ENCODE measurements at regions not wholly inside any gene's neighbourhood (a gene's known extent, or its start where the extent isn't known, plus 50 kb on each side); places are given as distances from the start of the nearest gene placed in this dataset.

DNA sequence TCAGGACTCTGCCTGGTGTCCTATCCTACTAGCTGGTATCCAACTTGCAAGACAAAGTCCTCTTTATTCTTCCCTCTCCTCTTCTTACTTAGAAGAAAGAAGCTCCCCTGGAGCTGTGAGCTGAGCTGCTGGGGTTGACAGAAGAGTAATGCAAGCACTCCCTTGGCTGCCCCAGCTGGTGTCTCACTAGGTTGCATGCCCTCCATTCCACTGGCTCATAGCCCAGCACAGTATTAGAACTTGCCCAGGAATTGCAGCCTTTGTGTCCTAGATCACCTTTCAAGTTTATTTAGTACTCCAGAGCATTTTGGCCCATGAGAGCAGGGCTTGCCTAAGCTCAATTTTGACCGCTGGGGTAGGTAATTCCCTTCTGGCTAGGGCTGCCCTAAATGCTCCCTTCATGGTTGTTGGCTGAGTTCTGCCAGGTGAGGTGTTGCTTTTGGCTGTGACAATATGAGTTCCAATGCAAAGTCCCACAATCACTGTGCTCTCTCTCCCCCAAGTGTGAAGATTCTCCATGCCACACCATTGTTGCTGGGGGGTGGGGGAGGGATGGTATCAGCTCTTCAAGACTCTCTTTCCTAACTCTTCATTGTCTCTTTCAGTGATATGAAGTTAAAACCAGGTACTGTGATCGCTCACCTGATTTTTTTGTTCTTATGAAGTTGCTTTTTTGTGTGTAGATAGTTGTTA lies 317.4 kb upstream of the DDHD1 start:
- no peak overlapping the region for H3K4me3 Mint-ChIP-seq
- no peak overlapping the region for H3K27ac Mint-ChIP-seq
- H3K9me3 Mint-ChIP-seq: peaks cover 4% of the 10 kb centered on the region
- H3K27me3 Mint-ChIP-seq (ENCODE audit: low read depth, poor library complexity): no peaks in the 10 kb centered on the region
- H3K36me3 Mint-ChIP-seq (ENCODE audit: low read depth): no peaks in the 10 kb centered on the region
- no peak for TF ChIP-seq CTCF (IDR thresholded peaks at IDR 0.05)
- DNase-seq: no peak
- no peaks in the 10 kb centered on the region for H3K4me1 Mint-ChIP-seq

GRCh38 chr14:53468876-53469275 lies 315.8 kb upstream of the DDHD1 start:
- H3K4me3 Mint-ChIP-seq: no peak overlapping the region
- TF ChIP-seq CTCF (IDR thresholded peaks at IDR 0.05): no peak
- peaks cover 10% of the 10 kb centered on the region for H3K9me3 Mint-ChIP-seq
- H3K27me3 Mint-ChIP-seq (ENCODE audit: low read depth, poor library complexity): no peaks in the 10 kb centered on the region
- no peak overlapping the region for H3K27ac Mint-ChIP-seq
- DNase-seq: no peak
- no peaks in the 10 kb centered on the region for H3K36me3 Mint-ChIP-seq (ENCODE audit: low read depth)
- H3K4me1 Mint-ChIP-seq: no peaks in the 10 kb centered on the region

DNA sequence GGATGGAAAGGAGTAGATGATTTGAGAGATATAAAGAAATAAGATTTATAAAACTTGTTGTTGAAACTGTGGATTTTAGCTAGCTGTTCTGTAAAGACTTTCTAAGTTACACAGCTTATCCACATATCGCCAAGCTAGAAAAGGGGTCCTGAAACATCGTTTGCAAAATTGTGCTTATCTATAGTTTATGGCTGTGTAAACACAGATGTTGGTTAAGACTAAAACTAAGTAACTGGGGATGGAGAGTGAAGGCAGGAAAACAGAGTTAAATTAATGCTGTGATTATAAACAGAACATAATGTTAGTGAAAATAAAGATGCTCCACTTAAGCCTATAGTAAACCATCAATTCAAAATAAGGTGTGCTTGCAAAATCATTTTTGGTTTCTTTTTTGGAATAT lies 311.3 kb upstream of the DDHD1 start:
- Mint-ChIP-seq H3K27ac (no peak overlapping the region), H3K27me3 (ENCODE audit: low read depth, poor library complexity) (no peaks in the 10 kb centered on the region)
- TF ChIP-seq CTCF (IDR thresholded peaks at IDR 0.05): no peak

DNA sequence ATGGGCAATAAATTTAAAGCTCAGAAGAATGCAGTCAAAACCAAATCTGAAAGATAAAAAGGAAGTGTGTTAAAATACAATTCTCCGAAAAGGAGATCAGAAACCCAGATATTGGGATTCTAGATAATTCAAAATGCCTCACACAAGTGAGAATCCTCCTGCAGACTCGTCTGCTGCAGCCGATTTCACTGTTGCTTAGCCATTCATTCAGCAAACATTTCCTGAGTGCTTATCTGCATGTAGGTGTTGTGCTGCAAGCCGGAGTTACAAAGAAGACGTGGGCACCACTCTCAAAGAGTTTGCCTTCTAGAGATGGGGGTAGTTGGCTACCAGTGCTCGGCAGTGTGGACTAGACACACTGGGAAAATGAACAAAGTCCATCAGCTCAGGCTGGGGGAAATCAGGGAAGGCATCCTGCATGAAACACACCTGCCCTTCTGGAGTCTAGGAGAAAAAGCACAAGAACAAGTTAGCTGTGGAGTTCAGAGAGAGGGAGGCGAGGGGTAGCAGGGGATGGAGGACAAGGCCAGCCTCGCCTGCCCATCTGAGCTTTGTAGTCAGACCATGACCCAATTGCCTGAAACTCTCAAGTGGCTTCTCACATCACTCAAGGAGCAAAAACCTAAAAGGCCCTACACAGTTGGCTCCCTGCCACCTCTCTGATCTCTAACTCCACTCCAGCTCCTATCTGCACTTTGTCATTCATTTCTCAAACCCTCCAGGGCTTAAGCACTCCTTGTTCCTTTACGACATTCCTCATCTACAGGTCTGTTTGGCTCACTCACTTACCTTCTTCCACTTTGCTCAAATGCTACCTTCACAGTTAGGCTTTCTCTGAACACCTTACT lies 310.0 kb upstream of the DDHD1 start:
- H3K27me3 Mint-ChIP-seq (ENCODE audit: low read depth, poor library complexity): no peaks in the 10 kb centered on the region
- TF ChIP-seq CTCF (IDR thresholded peaks at IDR 0.05): no peak
- H3K27ac Mint-ChIP-seq: no peak overlapping the region
- H3K4me3 Mint-ChIP-seq: no peak overlapping the region
- no peaks in the 10 kb centered on the region for H3K36me3 Mint-ChIP-seq (ENCODE audit: low read depth)
- H3K4me1 Mint-ChIP-seq: peaks cover 13% of the 10 kb centered on the region
- H3K9me3 Mint-ChIP-seq: peaks cover 10% of the 10 kb centered on the region
- DNase-seq: no peak

More for the DNA sequence above, 311.3 kb upstream of the DDHD1 start:
- Mint-ChIP-seq H3K4me3 (no peak overlapping the region), H3K9me3 (peaks cover 10% of the 10 kb centered on the region), H3K36me3 (ENCODE audit: low read depth) (no peaks in the 10 kb centered on the region), H3K4me1 (peaks cover 8% of the 10 kb centered on the region)
- DNase-seq: no peak

GRCh38 chr14:53461858-53462257 lies 308.7 kb upstream of the DDHD1 start:
- no peak for DNase-seq
- H3K27ac Mint-ChIP-seq: no peak overlapping the region
- no peaks in the 10 kb centered on the region for H3K36me3 Mint-ChIP-seq (ENCODE audit: low read depth)
- TF ChIP-seq CTCF (IDR thresholded peaks at IDR 0.05): no peak
- peaks cover 10% of the 10 kb centered on the region for H3K9me3 Mint-ChIP-seq
- H3K27me3 Mint-ChIP-seq (ENCODE audit: low read depth, poor library complexity): no peaks in the 10 kb centered on the region
- peaks cover 15% of the 10 kb centered on the region for H3K4me1 Mint-ChIP-seq
- no peak overlapping the region for H3K4me3 Mint-ChIP-seq
